Suprapubic skin (tissue), 3 donors: ENCODE measurements at regions not wholly inside any gene's neighbourhood (a gene's known extent, or its start where the extent isn't known, plus 50 kb on each side); places are given as distances from the start of the nearest gene placed in this dataset.

Source experiments
- CTCF ChIP-seq, 2 donors: fragments of 200-600 bp in 1 of 2; fragments of 450-650 bp in 1 of 2; sonication (generic) in 1 of 2; IDR thresholded peaks; one replicate each; pipeline ENCODE4 v1.5.1; 2016 to 2019; ENCODE audit warnings: antibody characterized with exemption in 2 of 2, mild to moderate bottlenecking in 1 of 2, moderate library complexity in 1 of 2
- POLR2A ChIP-seq, 2 donors: fragments of 450-650 bp; IDR thresholded peaks; one replicate each; pipeline ENCODE4 v1.6.1; 2017; ENCODE audit warnings: antibody characterized with exemption in 2 of 2, mild to moderate bottlenecking in 2 of 2, moderate library complexity in 2 of 2

DNA sequence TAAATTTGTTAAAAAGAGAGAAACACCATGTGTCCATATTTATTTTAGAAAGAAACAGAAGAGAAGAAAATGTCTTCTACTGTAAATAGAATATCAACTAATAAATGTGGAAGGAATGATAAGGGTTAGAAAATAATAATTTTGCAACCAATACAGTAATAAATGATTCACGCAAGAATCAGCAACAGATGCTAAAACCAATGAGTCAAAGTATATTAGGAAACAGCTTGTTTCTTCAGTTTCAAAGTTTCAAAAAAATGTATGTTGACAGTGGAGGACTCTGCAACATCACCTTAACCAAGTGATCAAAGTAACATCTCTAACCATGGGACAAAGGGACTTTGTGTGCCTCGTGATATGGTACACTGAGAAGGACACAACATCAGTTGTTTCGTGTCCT lies 147.0 kb downstream of the TWIST2 start:
- TF ChIP-seq CTCF (IDR thresholded peaks at IDR 0.05), result no peak
- TF ChIP-seq POLR2A (IDR thresholded peaks at IDR 0.05), result no peak
